ENCODE measurements at regions not wholly inside any gene's neighbourhood (a gene's known extent, or its start where the extent isn't known, plus 50 kb on each side); places are given as distances from the start of the nearest gene placed in this dataset.
"Not testable (repeated sequence)": the region's sequence is repeated elsewhere in the genome, so short reads cannot be mapped to it uniquely, and the experiment has no call there.

DNA sequence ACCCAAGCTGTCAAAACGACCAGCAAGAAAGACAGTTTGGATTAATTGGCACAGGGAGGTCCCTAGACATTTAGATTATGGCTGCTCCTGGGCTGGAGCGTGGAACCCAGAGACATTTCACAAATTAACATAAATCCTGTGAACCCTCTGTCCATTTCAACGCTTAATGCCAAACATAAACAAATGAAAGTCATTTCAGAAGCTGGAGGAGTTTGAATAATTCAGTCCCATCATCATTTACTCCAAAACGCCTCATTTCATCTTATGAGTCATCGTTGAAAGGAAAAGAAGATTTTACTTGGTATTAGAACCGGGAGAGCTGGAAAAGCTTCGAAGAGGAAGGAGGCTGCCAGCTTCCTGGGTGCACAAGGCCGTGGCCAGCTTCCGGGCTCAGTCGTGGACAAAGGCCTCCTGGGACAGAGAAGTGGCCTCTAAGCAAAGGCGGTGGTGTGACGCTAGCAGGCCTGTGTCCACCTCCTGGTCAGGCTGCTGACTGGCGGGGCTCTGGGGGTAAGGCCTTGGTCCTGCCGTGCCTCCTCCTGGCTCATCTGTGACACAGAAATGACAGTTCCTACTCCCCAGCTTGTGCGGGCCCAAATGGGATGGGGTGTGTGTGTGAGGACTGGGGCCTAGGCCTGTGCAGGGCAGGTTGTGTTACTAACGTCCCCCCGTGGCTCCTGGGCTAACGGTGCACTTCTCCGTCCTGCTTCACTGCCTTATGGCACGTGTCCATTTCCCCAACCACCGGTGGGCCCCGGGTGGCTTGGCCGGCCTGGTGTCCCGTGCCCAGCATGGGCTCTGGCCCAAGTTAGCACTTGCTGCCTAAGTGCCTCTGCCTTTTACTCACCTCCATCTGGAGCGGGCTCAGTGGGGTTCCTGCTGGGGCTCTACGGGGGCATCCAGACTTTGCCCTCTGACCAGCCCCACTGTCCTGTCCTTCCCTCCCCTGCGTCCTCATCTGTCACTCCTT is 71.6 kb downstream of the RRM2 start:
- TF ChIP-seq, protein P1, sequence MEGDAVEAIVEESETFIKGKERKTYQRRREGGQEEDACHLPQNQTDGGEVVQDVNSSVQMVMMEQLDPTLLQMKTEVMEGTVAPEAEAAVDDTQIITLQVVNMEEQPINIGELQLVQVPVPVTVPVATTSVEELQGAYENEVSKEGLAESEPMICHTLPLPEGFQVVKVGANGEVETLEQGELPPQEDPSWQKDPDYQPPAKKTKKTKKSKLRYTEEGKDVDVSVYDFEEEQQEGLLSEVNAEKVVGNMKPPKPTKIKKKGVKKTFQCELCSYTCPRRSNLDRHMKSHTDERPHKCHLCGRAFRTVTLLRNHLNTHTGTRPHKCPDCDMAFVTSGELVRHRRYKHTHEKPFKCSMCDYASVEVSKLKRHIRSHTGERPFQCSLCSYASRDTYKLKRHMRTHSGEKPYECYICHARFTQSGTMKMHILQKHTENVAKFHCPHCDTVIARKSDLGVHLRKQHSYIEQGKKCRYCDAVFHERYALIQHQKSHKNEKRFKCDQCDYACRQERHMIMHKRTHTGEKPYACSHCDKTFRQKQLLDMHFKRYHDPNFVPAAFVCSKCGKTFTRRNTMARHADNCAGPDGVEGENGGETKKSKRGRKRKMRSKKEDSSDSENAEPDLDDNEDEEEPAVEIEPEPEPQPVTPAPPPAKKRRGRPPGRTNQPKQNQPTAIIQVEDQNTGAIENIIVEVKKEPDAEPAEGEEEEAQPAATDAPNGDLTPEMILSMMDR (IDR thresholded peaks at IDR 0.05; ENCODE audit: control insufficient read depth, extremely low read depth, insufficient read depth): no peak
- no peak for DNase-seq (ENCODE audit: low read depth)
- H3K4me3 ChIP-seq (ENCODE audit: low read depth, low read length): no peak overlapping the region

DNA sequence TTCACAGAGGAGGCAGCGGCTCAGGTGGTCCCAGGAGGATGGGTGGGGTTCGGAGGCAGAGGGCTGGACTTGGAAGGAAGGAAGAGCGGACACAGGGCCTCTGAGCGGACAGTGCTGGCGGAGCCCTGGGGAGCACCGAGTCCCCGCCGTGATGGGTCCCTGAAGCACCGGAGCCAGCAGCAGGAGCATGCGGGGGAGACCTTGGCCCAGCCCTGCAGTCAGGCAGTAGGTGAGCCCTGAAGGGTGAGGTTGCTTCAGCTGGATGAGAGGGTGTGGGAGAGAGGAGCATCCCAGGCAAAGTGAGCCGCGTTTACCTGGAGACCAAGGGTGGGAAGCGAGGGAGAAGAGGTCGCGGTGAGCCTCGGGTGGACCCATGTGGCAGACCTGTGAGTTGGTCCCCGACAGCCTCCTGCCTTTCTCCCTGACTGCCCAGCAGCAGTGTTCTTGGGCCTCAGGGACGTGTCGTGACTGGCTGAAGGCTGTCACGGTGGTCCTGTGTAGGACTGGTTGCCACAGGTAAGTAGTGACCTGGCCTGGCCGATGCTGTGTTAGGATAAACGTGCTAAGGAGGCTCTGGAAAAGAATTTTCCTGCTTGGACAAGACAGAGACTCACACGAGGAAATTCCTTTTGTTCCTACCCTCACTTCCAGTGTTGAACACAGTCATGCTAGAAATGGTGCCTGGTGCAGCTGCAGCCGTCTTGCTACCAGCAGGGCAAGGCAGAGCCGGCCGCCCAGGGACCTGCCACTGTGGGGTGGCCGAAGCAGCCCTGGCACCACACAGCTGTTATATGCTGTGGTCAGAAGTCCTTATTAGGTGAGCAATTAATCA is 73.0 kb downstream of the RRM2 start:
- TF ChIP-seq, protein P1 (IDR thresholded peaks at IDR 0.05; ENCODE audit: control insufficient read depth, extremely low read depth, insufficient read depth): no peak
- no peak for DNase-seq (ENCODE audit: low read depth)

DNA sequence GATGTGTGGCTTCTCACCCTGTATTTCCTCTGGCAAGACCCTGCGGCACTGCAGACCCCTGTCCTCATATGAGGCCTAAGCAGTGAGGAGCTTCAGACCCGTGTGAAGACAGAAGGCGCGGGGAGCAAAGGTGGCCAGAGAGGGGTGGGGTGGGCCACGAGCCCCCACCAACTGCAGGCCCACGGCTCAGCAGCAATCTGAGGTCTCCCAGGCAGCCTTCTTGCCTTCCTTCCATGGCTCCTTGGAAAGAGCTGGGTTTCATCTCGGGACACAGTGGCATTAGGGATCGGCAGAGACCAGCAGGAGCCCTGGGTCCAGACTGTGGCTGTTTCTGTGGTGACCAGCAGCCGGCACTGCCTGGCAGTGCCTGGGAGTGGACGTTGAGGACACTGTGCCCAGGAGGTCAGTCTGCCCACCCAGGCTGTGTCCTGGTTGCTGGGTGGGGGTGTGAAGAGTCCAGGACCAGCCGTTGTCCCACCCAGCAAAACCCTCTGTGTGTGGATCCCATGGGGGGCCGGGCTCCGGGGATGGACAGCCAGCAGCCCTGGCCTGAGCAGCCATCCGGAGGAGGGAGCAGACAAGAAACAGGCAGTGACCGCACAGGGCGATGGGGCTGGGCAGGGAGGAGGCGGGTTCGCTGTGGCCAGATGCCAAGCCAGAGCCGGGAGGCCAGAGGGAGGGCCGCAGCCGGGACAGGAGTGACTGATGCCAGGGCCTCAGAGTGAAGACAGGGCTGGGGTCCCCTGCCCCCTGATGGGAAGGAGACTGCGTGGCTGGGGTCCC is 73.8 kb downstream of the RRM2 start:
- TF ChIP-seq, protein P1 (IDR thresholded peaks at IDR 0.05; ENCODE audit: control insufficient read depth, extremely low read depth, insufficient read depth): no peak
- no peak for DNase-seq (ENCODE audit: low read depth)
- no peak overlapping the region for H3K4me3 ChIP-seq (ENCODE audit: low read depth, low read length)

More for the DNA sequence above, 73.0 kb downstream of the RRM2 start:
- no peak overlapping the region for H3K4me3 ChIP-seq (ENCODE audit: low read depth, low read length)

DNA sequence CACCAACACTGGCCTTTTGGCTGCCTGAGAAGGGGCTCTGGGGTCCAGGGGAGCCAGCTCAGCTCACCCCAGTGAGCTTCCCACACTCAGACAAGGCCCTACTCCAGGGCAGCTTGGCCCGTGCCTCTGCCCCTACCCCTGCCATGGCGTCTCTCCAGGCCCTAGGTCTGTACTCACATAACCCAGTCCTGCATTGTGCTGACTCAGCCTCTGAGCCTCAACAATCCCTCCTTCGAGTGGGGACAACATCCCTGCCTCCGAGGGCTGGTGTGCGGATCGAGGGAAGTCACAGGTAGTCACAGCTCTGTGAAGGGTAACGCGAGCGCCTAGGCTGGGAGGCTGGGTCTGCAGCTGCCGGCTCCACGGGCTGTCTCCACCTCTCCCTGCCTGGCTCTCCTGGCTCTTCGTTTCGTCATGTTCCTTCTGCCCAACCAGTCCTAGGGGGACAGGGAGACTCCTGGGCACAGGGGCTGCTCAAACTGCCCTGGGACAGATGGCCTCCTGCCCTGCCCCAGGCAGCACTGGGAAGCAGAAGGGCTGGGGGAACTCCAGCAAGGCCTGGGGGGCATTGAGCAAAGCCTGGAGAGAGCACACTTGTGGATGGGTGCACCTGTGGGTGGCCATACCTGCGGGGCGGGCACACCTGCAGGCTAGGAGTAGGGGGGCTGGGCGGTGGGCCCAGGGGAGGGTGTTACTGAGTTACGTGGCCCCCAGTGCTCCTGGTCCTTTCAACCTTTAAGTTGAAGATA is 74.6 kb downstream of the RRM2 start:
- TF ChIP-seq, protein P1 (IDR thresholded peaks at IDR 0.05; ENCODE audit: control insufficient read depth, extremely low read depth, insufficient read depth): no peak
- no peak overlapping the region for H3K4me3 ChIP-seq (ENCODE audit: low read depth, low read length)
- no peak for DNase-seq (ENCODE audit: low read depth)

DNA sequence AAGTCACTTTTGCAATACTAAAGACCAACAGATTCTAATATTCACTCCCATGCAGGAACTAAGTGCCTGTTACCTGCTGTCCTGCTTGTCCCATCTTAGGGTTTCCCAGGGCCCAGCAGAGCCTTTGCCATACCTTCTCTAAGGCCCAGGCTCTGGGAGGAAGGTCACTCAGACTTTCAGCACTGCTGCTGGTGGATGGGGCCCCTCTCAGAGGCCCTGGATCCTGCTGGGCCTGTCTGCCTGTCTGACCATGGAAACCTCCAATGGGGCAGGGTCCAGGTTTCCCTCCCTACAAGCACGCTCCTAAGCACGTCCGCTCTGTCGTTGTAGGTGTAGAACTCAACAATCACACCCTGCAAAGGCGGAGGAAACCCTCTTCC is 75.1 kb downstream of the RRM2 start:
- no peak overlapping the region for H3K4me3 ChIP-seq (ENCODE audit: low read depth, low read length)
- DNase-seq (ENCODE audit: low read depth): no peak
- TF ChIP-seq, protein P1 (IDR thresholded peaks at IDR 0.05; ENCODE audit: control insufficient read depth, extremely low read depth, insufficient read depth): no peak

DNA sequence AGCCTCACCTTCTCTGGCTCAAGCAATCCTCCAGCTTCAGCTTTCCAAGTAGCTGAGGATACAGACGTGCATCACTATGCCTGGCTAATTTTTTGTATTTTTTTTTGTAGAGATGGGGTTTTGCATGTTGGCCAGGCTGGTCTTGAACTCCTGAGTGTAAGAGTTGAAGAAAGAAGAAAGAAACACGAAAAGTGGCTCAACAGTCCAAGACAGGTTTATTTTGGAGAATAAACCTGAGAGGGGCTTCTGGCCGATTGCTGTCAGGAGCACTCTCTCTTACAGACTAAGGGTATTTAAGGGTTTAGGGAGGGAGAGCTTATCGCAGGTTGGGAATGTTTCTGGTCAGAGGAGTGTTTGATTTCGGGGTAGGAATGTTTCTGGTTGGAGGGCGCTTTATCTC is 75.9 kb downstream of the RRM2 start:
- DNase-seq (ENCODE audit: low read depth): not testable (repeated sequence)

More for the DNA sequence above, 75.9 kb downstream of the RRM2 start:
- not testable (repeated sequence) for H3K4me3 ChIP-seq (ENCODE audit: low read depth, low read length)

All from LNCaP clone FGC (cell line).